ENCODE measurements at regions not wholly inside any gene's neighbourhood (a gene's known extent, or its start where the extent isn't known, plus 50 kb on each side); places are given as distances from the start of the nearest gene placed in this dataset.
"Not testable (repeated sequence)": the region's sequence is repeated elsewhere in the genome, so short reads cannot be mapped to it uniquely, and the experiment has no call there.

GRCh38 chr11:49851971-49852389 is 100.2 kb upstream of the OR4C13 start:
- no peaks in the 10 kb centered on the region for H3K36me3 ChIP-seq (ENCODE audit: control insufficient read depth, insufficient read depth, low read length)
- no peak overlapping the region for H3K4me3 ChIP-seq (ENCODE audit: low read depth in 2 of 2, low read length in 2 of 2)
- ChIA-PET CTCF (no interaction called here), POLR2A (no interaction called here)
- no peaks in the 10 kb centered on the region for H3K27me3 ChIP-seq (ENCODE audit: control insufficient read depth, insufficient read depth, low read length)
- ATAC-seq (no peak), DNase-seq (ENCODE audit: low read depth, low spot score) (no peak)
- in situ Hi-C loops (cut with HindIII; ENCODE audit: low pct_unique_long_range_greater_than_20kb, low sequenced_read_pairs): no loop called here
- no TSS peak for BruUV-seq (replicated peaks)
- TF ChIP-seq POLR2AphosphoS5 (IDR thresholded peaks at IDR 0.05; ENCODE audit: low read depth, low read length): no peak
- no peak for TF ChIP-seq REST (IDR thresholded peaks at IDR 0.05; ENCODE audit: insufficient read depth in 1 of 2, low read depth in 2 of 2, low read length in 1 of 2)
- no peak for TF ChIP-seq SIN3A (IDR thresholded peaks at IDR 0.05; ENCODE audit: borderline replicate concordance, insufficient read depth, low read depth, low read length)
- no peak for TF ChIP-seq TCF7L2 (IDR thresholded peaks at IDR 0.05; ENCODE audit: low read depth, low read length)
- no peak for TF ChIP-seq CTCF (IDR thresholded peaks at IDR 0.05)
- H3K27ac ChIP-seq (ENCODE audit: low read length): no peak overlapping the region
- H3K9me3 ChIP-seq (ENCODE audit: control insufficient read depth, insufficient read depth, low read depth, low read length): no peaks in the 10 kb centered on the region
- intact Hi-C loops (cut with micrococcal nuclease; ENCODE audit: unreplicated experiment): no loop called here
- H3K4me1 ChIP-seq (ENCODE audit: control insufficient read depth, insufficient read depth, low read length): no peaks in the 10 kb centered on the region

GRCh38 chr11:49888875-49889274 is 63.3 kb upstream of the OR4C13 start:
- H3K27ac ChIP-seq (ENCODE audit: low read length); DNase-seq (ENCODE audit: low read depth, low spot score); ATAC-seq; POLR2A ChIA-PET; H3K36me3 ChIP-seq (ENCODE audit: control insufficient read depth, insufficient read depth, low read length); CTCF ChIA-PET; in situ Hi-C loops (cut with HindIII; ENCODE audit: low pct_unique_long_range_greater_than_20kb, low sequenced_read_pairs); intact Hi-C loops (cut with micrococcal nuclease; ENCODE audit: unreplicated experiment); H3K4me3 ChIP-seq (ENCODE audit: low read depth in 2 of 2, low read length in 2 of 2); H3K9me3 ChIP-seq (ENCODE audit: control insufficient read depth, insufficient read depth, low read depth, low read length); BruUV-seq (replicated peaks); H3K27me3 ChIP-seq (ENCODE audit: control insufficient read depth, insufficient read depth, low read length); H3K4me1 ChIP-seq (ENCODE audit: control insufficient read depth, insufficient read depth, low read length): not testable (repeated sequence)
- peak; percentile 20; the same call in 1 of the 2 replicates for TF ChIP-seq CTCF (IDR thresholded peaks at IDR 0.05)

GRCh38 chr11:49891910-49892671 is 60.1 kb upstream of the OR4C13 start:
- H3K27ac ChIP-seq (ENCODE audit: low read length); POLR2A ChIA-PET; intact Hi-C loops (cut with micrococcal nuclease; ENCODE audit: unreplicated experiment); H3K4me1 ChIP-seq (ENCODE audit: control insufficient read depth, insufficient read depth, low read length); H3K4me3 ChIP-seq (ENCODE audit: low read depth in 2 of 2, low read length in 2 of 2); in situ Hi-C loops (cut with HindIII; ENCODE audit: low pct_unique_long_range_greater_than_20kb, low sequenced_read_pairs); H3K9me3 ChIP-seq (ENCODE audit: control insufficient read depth, insufficient read depth, low read depth, low read length); BruUV-seq (replicated peaks); H3K36me3 ChIP-seq (ENCODE audit: control insufficient read depth, insufficient read depth, low read length); H3K27me3 ChIP-seq (ENCODE audit: control insufficient read depth, insufficient read depth, low read length); ATAC-seq; DNase-seq (ENCODE audit: low read depth, low spot score); CTCF ChIA-PET: not testable (repeated sequence)

- intact Hi-C loops (cut with micrococcal nuclease; ENCODE audit: unreplicated experiment); CTCF ChIA-PET; H3K4me1 ChIP-seq (ENCODE audit: control insufficient read depth, insufficient read depth, low read length); DNase-seq (ENCODE audit: low read depth, low spot score); H3K4me3 ChIP-seq (ENCODE audit: low read depth in 2 of 2, low read length in 2 of 2); H3K9me3 ChIP-seq (ENCODE audit: control insufficient read depth, insufficient read depth, low read depth, low read length); BruUV-seq (replicated peaks); in situ Hi-C loops (cut with HindIII; ENCODE audit: low pct_unique_long_range_greater_than_20kb, low sequenced_read_pairs); H3K36me3 ChIP-seq (ENCODE audit: control insufficient read depth, insufficient read depth, low read length); H3K27me3 ChIP-seq (ENCODE audit: control insufficient read depth, insufficient read depth, low read length); H3K27ac ChIP-seq (ENCODE audit: low read length); POLR2A ChIA-PET; ATAC-seq: not testable (repeated sequence)
These were observed 58.7 kb upstream of the OR4C13 start for GRCh38 chr11:49893442-49893841.
